Ascending aorta (tissue), 2 donors: ENCODE measurements at regions not wholly inside any gene's neighbourhood (a gene's known extent, or its start where the extent isn't known, plus 50 kb on each side); places are given as distances from the start of the nearest gene placed in this dataset.
"Not testable (repeated sequence)": the region's sequence is repeated elsewhere in the genome, so short reads cannot be mapped to it uniquely, and the experiment has no call there.

Source experiments
- DNase-seq, 2 donors: peaks; one replicate each; pipeline ENCODE4 v3.0.0-alpha.2; 2019; ENCODE audit warnings: low spot score in 2 of 2
- H3K27ac ChIP-seq, 2 donors: fragments of 200-600 bp; sonication (generic); one replicate each; pipeline ENCODE4 v1.5.1; 2016 to 2017; ENCODE audit warnings: mild to moderate bottlenecking in 1 of 2
- H3K27me3 ChIP-seq: fragments of 200-600 bp; sonication (generic); one replicate; pipeline ENCODE4 v1.5.1; 2017
- H3K36me3 ChIP-seq, 2 donors: fragments of 200-600 bp; sonication (generic); one replicate each; pipeline ENCODE4 v1.5.1; 2016
- H3K4me1 ChIP-seq, 2 donors: fragments of 200-600 bp; sonication (generic); one replicate each; pipeline ENCODE4 v1.5.1; 2016 to 2017; ENCODE audit warnings: mild to moderate bottlenecking in 1 of 2
- H3K4me3 ChIP-seq, 2 donors: fragments of 200-600 bp; sonication (generic); one replicate each; pipeline ENCODE4 v1.5.1; 2016 to 2017; ENCODE audit warnings: mild to moderate bottlenecking in 1 of 2
- H3K9me3 ChIP-seq, 2 donors: fragments of 200-600 bp; sonication (generic); one replicate each; pipeline ENCODE4 v1.5.1; 2016
- intact Hi-C: fragments of 100-400 bp; cut with DNase I; formaldehyde crosslinking; loops from one replicate; pipeline ENCODE4 v1.15.1; 2023
- TF ChIP-seq, protein P1 (sequence below), 3 experiments: fragments of 200-600 bp in 2 of 3; fragments of 450-650 bp in 1 of 3; sonication (generic) in 2 of 3; IDR thresholded peaks; one replicate each; pipeline ENCODE4 v1.5.1; 2016 to 2019; ENCODE audit warnings: antibody characterized with exemption in 3 of 3, mild to moderate bottlenecking in 1 of 3, moderate library complexity in 1 of 3

DNA sequence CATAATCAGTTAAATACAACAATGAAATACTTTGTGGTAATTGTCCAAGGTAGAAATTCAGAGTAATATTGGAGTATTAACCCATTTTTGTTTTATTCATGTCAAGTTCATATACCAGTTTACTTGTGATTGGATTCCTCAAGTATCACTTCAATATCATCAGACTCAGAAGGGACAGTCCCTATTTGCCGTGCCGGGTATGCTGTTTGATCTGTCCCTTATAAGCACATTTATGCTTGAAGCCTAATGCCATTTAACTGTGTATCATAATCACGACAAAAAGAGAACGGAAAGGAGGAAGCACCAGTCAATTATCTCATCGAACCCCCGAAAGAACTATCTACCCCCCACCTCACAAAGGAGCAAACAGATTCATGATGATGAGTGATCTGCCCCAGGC lies 171.0 kb upstream of the TBL1X start:
- intact Hi-C loops, result no loop called here
- Histone ChIP-seq H3K36me3 (no peaks in the 10 kb centered on the region), H3K9me3 (no peaks in the 10 kb centered on the region), H3K4me3 (no peak overlapping the region), H3K27ac (no peak overlapping the region), H3K4me1 (no peaks in the 10 kb centered on the region), H3K27me3 (no peaks in the 10 kb centered on the region)
- DNase-seq, result no peak
- TF ChIP-seq, protein P1, sequence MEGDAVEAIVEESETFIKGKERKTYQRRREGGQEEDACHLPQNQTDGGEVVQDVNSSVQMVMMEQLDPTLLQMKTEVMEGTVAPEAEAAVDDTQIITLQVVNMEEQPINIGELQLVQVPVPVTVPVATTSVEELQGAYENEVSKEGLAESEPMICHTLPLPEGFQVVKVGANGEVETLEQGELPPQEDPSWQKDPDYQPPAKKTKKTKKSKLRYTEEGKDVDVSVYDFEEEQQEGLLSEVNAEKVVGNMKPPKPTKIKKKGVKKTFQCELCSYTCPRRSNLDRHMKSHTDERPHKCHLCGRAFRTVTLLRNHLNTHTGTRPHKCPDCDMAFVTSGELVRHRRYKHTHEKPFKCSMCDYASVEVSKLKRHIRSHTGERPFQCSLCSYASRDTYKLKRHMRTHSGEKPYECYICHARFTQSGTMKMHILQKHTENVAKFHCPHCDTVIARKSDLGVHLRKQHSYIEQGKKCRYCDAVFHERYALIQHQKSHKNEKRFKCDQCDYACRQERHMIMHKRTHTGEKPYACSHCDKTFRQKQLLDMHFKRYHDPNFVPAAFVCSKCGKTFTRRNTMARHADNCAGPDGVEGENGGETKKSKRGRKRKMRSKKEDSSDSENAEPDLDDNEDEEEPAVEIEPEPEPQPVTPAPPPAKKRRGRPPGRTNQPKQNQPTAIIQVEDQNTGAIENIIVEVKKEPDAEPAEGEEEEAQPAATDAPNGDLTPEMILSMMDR (IDR thresholded peaks at IDR 0.05), result no peak

DNA sequence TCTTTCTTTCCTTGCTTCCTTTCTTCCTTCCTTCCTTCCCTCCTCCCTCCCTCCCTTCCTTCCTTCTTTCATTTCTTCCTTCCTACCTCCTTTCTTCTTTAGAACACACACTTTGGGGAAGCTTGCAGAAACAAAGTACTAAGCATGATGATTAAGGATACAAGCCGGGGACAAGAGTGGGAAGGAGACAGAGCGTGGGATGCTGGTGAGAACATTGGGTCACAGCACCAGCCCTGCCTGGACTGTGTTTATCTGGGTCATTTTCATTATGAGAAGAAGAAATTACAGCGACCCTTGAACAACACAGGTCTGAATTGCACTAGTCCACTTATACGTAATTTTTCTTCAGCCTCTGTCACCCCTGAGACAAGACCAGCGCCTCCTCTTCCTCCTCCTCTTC lies 169.3 kb upstream of the TBL1X start:
- H3K27ac ChIP-seq, result no peak overlapping the region
- TF ChIP-seq, protein P1 (IDR thresholded peaks at IDR 0.05), result no peak
- no peaks in the 10 kb centered on the region for H3K27me3 ChIP-seq
- intact Hi-C loops, result no loop called here
- no peak for DNase-seq
- peaks cover 3% of the 10 kb centered on the region in 2 donors for H3K4me1 ChIP-seq
- no peaks in the 10 kb centered on the region for H3K36me3 ChIP-seq
- no peaks in the 10 kb centered on the region for H3K9me3 ChIP-seq
- no peak overlapping the region for H3K4me3 ChIP-seq

DNA sequence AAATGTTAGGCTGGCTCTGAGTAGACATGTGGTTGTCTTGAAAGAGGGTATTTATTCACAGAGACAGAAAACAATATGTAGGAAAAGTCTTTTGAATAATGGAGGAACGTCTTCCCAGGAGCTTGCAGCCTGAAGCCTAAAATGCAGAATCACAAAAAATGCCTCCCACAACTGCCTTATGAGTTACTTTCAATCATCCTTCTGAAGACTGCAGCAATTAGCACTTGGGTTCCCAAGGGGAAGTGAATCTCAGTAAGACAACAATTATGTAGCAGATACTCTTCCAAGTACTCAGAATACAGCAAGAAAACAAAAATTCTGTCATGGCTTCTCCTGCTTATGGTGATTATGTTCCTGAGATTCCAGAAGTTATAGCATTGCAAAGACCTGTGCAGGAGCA lies 166.6 kb upstream of the TBL1X start:
- DNase-seq, result no peak
- Histone ChIP-seq H3K4me1 (peaks cover 3% of the 10 kb centered on the region in 2 donors), H3K36me3 (no peaks in the 10 kb centered on the region), H3K27me3 (no peaks in the 10 kb centered on the region), H3K9me3 (no peaks in the 10 kb centered on the region), H3K4me3 (no peak overlapping the region), H3K27ac (no peak overlapping the region)
- intact Hi-C loops, result no loop called here
- TF ChIP-seq, protein P1 (IDR thresholded peaks at IDR 0.05), result no peak

GRCh38 chrX:9299681-9300080 lies 165.2 kb upstream of the TBL1X start:
- H3K36me3 ChIP-seq, intact Hi-C loops, H3K4me3 ChIP-seq, DNase-seq, H3K27ac ChIP-seq, H3K4me1 ChIP-seq, H3K9me3 ChIP-seq, H3K27me3 ChIP-seq: not testable (repeated sequence)

GRCh38 chrX:9301836-9302235 lies 163.0 kb upstream of the TBL1X start:
- Histone ChIP-seq H3K4me1 (peaks cover 3% of the 10 kb centered on the region in 2 donors), H3K4me3 (peak overlapping the region in 1 of 2 donors; percentile 40), H3K27me3 (no peaks in the 10 kb centered on the region), H3K27ac (peak overlapping the region; percentile 0 to 66), H3K9me3 (no peaks in the 10 kb centered on the region), H3K36me3 (no peaks in the 10 kb centered on the region)
- intact Hi-C loops, result no loop called here
- DNase-seq, result no peak
- TF ChIP-seq, protein P1 (IDR thresholded peaks at IDR 0.05), result no peak

DNA sequence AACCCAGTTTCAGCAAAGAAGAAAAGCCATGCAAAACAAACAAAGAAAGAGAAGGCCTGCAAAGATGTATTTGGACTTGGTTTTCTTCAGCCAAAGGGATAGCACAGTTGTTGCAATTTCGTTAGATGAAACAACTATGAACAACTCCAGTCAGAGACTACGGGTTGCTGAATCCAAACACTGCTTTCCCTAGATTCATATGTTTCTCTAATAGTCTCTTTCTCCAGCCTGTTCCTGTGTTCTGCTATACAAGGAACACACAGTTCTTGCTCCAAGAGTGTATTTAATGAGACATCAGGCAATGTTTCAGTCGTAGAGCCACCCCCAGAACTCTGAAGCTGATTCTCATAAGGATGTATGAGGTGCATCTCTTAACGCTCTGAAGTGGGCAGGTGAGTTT lies 162.5 kb upstream of the TBL1X start:
- H3K9me3 ChIP-seq, result no peaks in the 10 kb centered on the region
- H3K36me3 ChIP-seq, result no peaks in the 10 kb centered on the region
- peaks cover 3% of the 10 kb centered on the region in 2 donors for H3K4me1 ChIP-seq
- H3K27ac ChIP-seq, result peak overlapping the region; percentile 38 to 66
- no peak overlapping the region for H3K4me3 ChIP-seq
- intact Hi-C loops, result no loop called here
- DNase-seq, result no peak
- TF ChIP-seq, protein P1 (IDR thresholded peaks at IDR 0.05), result no peak
- no peaks in the 10 kb centered on the region for H3K27me3 ChIP-seq
